Uterus (tissue), 2 donors: ENCODE measurements at regions not wholly inside any gene's neighbourhood (a gene's known extent, or its start where the extent isn't known, plus 50 kb on each side); places are given as distances from the start of the nearest gene placed in this dataset.

Source experiments
- CTCF ChIP-seq, 4 experiments: fragments of 200-600 bp in 2 of 4; fragments of 450-650 bp in 2 of 4; sonication (generic) in 2 of 4; IDR thresholded peaks; one replicate each; pipeline ENCODE4 v1.5.1; 2016 to 2019; ENCODE audit warnings: antibody characterized with exemption in 4 of 4, mild to moderate bottlenecking in 2 of 4, moderate library complexity in 1 of 4
- POLR2A ChIP-seq, 2 donors: fragments of 450-650 bp; IDR thresholded peaks; one replicate each; pipeline ENCODE4 v1.6.1; 2016; ENCODE audit warnings: antibody characterized with exemption in 2 of 2, mild to moderate bottlenecking in 1 of 2, moderate library complexity in 1 of 2

GRCh38 chr16:50991006-50991405, 160.1 kb downstream of the SALL1 start:
- no peak for TF ChIP-seq CTCF (IDR thresholded peaks at IDR 0.05)
- no peak for TF ChIP-seq POLR2A (IDR thresholded peaks at IDR 0.05)
